RWPE2 (cell line): ENCODE measurements at regions not wholly inside any gene's neighbourhood (a gene's known extent, or its start where the extent isn't known, plus 50 kb on each side); places are given as distances from the start of the nearest gene placed in this dataset.

Experiments used
- ATAC-seq: fragments of 200-7000 bp; cut with Tn5 transposase; 3 replicates; pipeline ENCODE4 v1.9.1; 2021; ENCODE audit warnings: low read depth
- DNase-seq: peaks from one replicate; pipeline ENCODE4 v3.0.0-alpha.2; 2020; ENCODE audit warnings: low spot score
- H3K27ac ChIP-seq: fragments of 450-650 bp; 2 replicates; pipeline ENCODE4 v1.5.1; 2017; ENCODE audit warnings: mild to moderate bottlenecking; ENCODE audit not compliant: poor library complexity, severe bottlenecking
- H3K27me3 ChIP-seq: fragments of 250-450 bp; sonication (Bioruptor Pico); 2 replicates; pipeline ENCODE4 v1.5.1; 2021; ENCODE audit warnings: mild to moderate bottlenecking, moderate library complexity; ENCODE audit not compliant: insufficient read depth, poor library complexity, severe bottlenecking
- H3K36me3 ChIP-seq: fragments of 250-450 bp; sonication (Bioruptor Pico); 2 replicates; pipeline ENCODE4 v1.5.1; 2020; ENCODE audit warnings: low read depth, mild to moderate bottlenecking, moderate library complexity
- H3K4me1 ChIP-seq: fragments of 250-450 bp; sonication (Bioruptor Pico); 2 replicates; pipeline ENCODE4 v1.5.1; 2021; ENCODE audit warnings: mild to moderate bottlenecking, moderate library complexity; ENCODE audit not compliant: insufficient read depth, poor library complexity, severe bottlenecking
- H3K4me3 ChIP-seq: fragments of 250-450 bp; sonication (Bioruptor Pico); 2 replicates; pipeline ENCODE4 v1.5.1; 2021; ENCODE audit warnings: mild to moderate bottlenecking, moderate library complexity; ENCODE audit not compliant: severe bottlenecking
- H3K9me3 ChIP-seq: fragments of 250-450 bp; sonication (Bioruptor Pico); 2 replicates; pipeline ENCODE4 v1.5.1; 2021; ENCODE audit warnings: mild to moderate bottlenecking, moderate library complexity; ENCODE audit not compliant: severe bottlenecking
- TF ChIP-seq, protein P1 (sequence below): fragments of 450-650 bp; IDR thresholded peaks from one replicate; pipeline ENCODE4 v1.5.1; 2017; ENCODE audit warnings: mild to moderate bottlenecking, moderate library complexity; ENCODE audit not compliant: poor library complexity, severe bottlenecking

DNA sequence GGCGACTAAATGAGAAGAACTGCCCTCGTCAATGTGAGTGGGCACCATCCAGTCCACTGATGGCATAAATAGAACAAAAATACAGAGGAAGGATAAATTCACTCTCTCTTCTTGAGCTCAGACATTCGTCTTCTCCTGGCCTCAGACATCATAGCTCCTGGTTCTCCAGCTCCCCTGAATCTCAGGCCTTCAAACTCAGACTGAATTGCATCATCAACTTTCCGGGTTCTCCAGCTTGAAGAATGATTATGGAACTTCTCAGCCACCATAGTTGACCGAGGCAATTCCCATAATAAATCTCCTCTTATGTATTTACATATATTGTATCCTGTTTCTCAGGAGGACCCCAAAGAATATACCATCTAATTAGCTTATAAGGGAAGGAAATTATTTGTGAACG lies 55.0 kb upstream of the FNDC3A start:
- no peaks in the 10 kb centered on the region for H3K9me3 ChIP-seq
- ATAC-seq = no peak
- no peak overlapping the region for H3K4me3 ChIP-seq
- H3K4me1 ChIP-seq = no peaks in the 10 kb centered on the region
- DNase-seq = no peak
- no peaks in the 10 kb centered on the region for H3K36me3 ChIP-seq
- H3K27me3 ChIP-seq = no peaks in the 10 kb centered on the region
- H3K27ac ChIP-seq = no peak overlapping the region
- TF ChIP-seq, protein P1, sequence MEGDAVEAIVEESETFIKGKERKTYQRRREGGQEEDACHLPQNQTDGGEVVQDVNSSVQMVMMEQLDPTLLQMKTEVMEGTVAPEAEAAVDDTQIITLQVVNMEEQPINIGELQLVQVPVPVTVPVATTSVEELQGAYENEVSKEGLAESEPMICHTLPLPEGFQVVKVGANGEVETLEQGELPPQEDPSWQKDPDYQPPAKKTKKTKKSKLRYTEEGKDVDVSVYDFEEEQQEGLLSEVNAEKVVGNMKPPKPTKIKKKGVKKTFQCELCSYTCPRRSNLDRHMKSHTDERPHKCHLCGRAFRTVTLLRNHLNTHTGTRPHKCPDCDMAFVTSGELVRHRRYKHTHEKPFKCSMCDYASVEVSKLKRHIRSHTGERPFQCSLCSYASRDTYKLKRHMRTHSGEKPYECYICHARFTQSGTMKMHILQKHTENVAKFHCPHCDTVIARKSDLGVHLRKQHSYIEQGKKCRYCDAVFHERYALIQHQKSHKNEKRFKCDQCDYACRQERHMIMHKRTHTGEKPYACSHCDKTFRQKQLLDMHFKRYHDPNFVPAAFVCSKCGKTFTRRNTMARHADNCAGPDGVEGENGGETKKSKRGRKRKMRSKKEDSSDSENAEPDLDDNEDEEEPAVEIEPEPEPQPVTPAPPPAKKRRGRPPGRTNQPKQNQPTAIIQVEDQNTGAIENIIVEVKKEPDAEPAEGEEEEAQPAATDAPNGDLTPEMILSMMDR = no peak

DNA sequence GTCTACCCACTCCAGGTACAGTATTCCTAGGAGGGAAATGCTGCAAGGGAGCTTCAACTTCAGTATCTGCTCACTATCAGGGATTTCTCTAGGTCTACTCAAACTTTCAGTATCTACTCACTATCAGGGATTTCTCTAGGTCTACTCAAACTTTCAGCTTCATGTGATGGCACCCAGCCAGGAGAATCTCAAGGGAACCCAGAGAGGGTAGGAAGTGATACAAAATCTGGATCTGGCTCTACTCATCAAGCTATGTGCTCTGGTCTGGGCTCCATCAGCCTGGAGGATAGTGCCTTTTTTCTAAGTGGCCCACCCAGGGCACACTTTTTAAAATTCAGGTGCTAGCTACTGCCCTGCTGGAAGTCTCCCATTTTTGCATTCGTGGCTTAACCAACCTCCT lies 52.3 kb upstream of the FNDC3A start:
- DNase-seq (no peak), ATAC-seq (no peak)
- H3K36me3 ChIP-seq = no peaks in the 10 kb centered on the region
- no peak overlapping the region for H3K4me3 ChIP-seq
- no peaks in the 10 kb centered on the region for H3K4me1 ChIP-seq
- TF ChIP-seq, protein P1 = no peak
- H3K9me3 ChIP-seq = no peaks in the 10 kb centered on the region
- H3K27ac ChIP-seq = no peak overlapping the region
- H3K27me3 ChIP-seq = no peaks in the 10 kb centered on the region

DNA sequence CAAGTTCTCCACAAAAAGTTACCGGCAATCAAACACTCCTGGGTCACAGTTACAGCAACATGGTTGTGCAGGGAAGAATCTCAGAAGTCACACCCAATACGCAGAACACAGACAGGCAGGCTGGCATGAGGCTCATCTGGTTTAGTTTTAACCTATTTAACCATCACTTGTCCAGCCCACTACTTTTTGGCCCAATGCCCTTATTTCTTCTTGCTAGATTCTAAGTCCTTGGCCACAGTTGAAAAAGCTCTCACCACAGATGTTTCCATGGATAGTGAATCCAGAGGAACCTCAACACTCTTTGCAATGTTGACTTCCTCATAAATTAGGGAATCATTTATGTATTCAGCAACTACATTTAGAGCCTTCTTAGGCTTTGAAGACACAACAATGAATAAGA lies 50.7 kb upstream of the FNDC3A start:
- DNase-seq (no peak), ATAC-seq (no peak)
- no peak overlapping the region for H3K4me3 ChIP-seq
- no peaks in the 10 kb centered on the region for H3K4me1 ChIP-seq
- H3K36me3 ChIP-seq = no peaks in the 10 kb centered on the region
- TF ChIP-seq, protein P1 = no peak
- no peaks in the 10 kb centered on the region for H3K9me3 ChIP-seq
- H3K27ac ChIP-seq = no peak overlapping the region
- H3K27me3 ChIP-seq = no peaks in the 10 kb centered on the region
